ENCODE measurements at regions not wholly inside any gene's neighbourhood (a gene's known extent, or its start where the extent isn't known, plus 50 kb on each side); places are given as distances from the start of the nearest gene placed in this dataset.

DNA sequence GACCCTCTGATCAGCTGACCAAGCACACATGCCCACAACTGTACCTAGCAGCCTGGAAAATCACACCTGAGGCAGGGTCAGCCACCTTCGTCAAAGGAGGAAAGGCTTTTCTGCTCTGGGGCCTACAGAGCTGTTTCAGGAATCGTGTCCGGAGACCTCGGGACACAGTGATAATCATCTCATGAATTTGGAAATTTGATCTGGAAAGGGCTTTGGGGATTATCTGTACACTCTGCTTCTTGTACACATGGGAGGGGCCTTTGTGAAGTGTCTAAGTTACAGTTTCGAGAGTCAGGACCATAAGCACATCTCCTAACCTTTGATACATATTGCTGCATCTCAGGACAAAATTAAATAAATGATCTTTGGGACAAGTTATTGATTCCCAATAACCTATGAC is 1421.2 kb upstream of the TENM4 start:
- 96% methylated on average over 4 of the region's 5 CpGs for WGBS
- Histone ChIP-seq H4K8ac (ENCODE audit: low read length) (no peak overlapping the region), H3K4me3 (ENCODE audit: insufficient read depth in 1 of 2, low read depth in 1 of 2, low read length in 2 of 2) (no peak overlapping the region), H3K36me3 (ENCODE audit: control insufficient read depth in 1 of 2, insufficient read depth in 2 of 2, low read depth in 1 of 2, low read length in 2 of 2) (no peaks in the 10 kb centered on the region), H3K23ac (ENCODE audit: low read length in 2 of 2) (no peak overlapping the region), H3K27ac (ENCODE audit: low read length, poor library complexity, severe bottlenecking) (no peak overlapping the region), H4K91ac (ENCODE audit: low read length) (no peak overlapping the region), H2AFZ (ENCODE audit: low read depth, low read length) (no peak overlapping the region), H3K27me3 (ENCODE audit: control insufficient read depth in 1 of 2, insufficient read depth in 1 of 2, low read length in 2 of 2) (no peaks in the 10 kb centered on the region), H3K4me2 (ENCODE audit: low read length, poor library complexity, severe bottlenecking) (no peak overlapping the region), H2BK12ac (ENCODE audit: low read length in 2 of 2) (no peak overlapping the region), H3K18ac (ENCODE audit: low read depth in 1 of 2, low read length in 2 of 2) (no peak overlapping the region), H3K9ac (ENCODE audit: low read length) (no peak overlapping the region), H2BK5ac (ENCODE audit: low read depth, low read length, poor library complexity, severe bottlenecking) (no peak overlapping the region), H3K4ac (ENCODE audit: low read depth in 1 of 2, low read length in 2 of 2) (no peak overlapping the region), H3K4me1 (ENCODE audit: control insufficient read depth, insufficient read depth, low read depth, low read length) (no peaks in the 10 kb centered on the region), H3K9me3 (ENCODE audit: control insufficient read depth, low read length) (no peaks in the 10 kb centered on the region), H3K79me1 (replicated peaks; ENCODE audit: low read length, poor library complexity, severe bottlenecking) (no peaks in the 10 kb centered on the region), H2BK120ac (ENCODE audit: low read depth, low read length) (no peak overlapping the region), H2BK15ac (ENCODE audit: low read depth, poor library complexity, severe bottlenecking) (no peak overlapping the region), H2AK5ac (ENCODE audit: low read length, severe bottlenecking) (no peak overlapping the region), H3K14ac (ENCODE audit: low read length in 2 of 2) (no peak overlapping the region)
- DNase-seq, result no peak

DNA sequence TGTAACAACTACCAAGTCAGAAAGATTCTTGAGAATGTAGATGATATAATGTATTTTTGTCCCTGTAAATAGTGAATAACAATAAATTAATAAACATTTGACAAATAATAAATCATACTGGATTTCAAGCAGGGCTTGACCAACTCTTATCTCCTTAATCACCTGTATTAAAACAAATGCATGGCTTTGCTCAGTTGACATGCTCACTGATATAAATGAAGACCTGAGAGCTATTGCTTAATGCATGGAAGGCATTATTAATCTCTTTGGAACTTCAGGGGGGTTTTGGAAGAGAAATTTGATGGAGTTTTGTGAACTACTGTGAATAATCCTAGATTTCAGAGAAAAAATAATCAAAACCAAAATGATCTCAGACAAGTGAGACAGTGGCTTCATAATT is 1420.4 kb upstream of the TENM4 start:
- Histone ChIP-seq H3K14ac (ENCODE audit: low read length in 2 of 2) (no peak overlapping the region), H3K79me1 (replicated peaks; ENCODE audit: low read length, poor library complexity, severe bottlenecking) (no peaks in the 10 kb centered on the region), H4K91ac (ENCODE audit: low read length) (no peak overlapping the region), H3K4me2 (ENCODE audit: low read length, poor library complexity, severe bottlenecking) (no peak overlapping the region), H3K4me3 (ENCODE audit: insufficient read depth in 1 of 2, low read depth in 1 of 2, low read length in 2 of 2) (no peak overlapping the region), H2BK15ac (ENCODE audit: low read depth, poor library complexity, severe bottlenecking) (no peak overlapping the region), H3K27me3 (ENCODE audit: control insufficient read depth in 1 of 2, insufficient read depth in 1 of 2, low read length in 2 of 2) (no peaks in the 10 kb centered on the region), H4K8ac (ENCODE audit: low read length) (no peak overlapping the region), H3K4me1 (ENCODE audit: control insufficient read depth, insufficient read depth, low read depth, low read length) (no peaks in the 10 kb centered on the region), H2BK12ac (ENCODE audit: low read length in 2 of 2) (no peak overlapping the region), H2AFZ (ENCODE audit: low read depth, low read length) (no peak overlapping the region), H3K9ac (ENCODE audit: low read length) (no peak overlapping the region), H3K9me3 (ENCODE audit: control insufficient read depth, low read length) (no peaks in the 10 kb centered on the region), H3K27ac (ENCODE audit: low read length, poor library complexity, severe bottlenecking) (no peak overlapping the region), H2BK120ac (ENCODE audit: low read depth, low read length) (no peak overlapping the region), H3K23ac (ENCODE audit: low read length in 2 of 2) (no peak overlapping the region), H3K18ac (ENCODE audit: low read depth in 1 of 2, low read length in 2 of 2) (no peak overlapping the region), H3K36me3 (ENCODE audit: control insufficient read depth in 1 of 2, insufficient read depth in 2 of 2, low read depth in 1 of 2, low read length in 2 of 2) (no peaks in the 10 kb centered on the region), H3K4ac (ENCODE audit: low read depth in 1 of 2, low read length in 2 of 2) (no peak overlapping the region), H2AK5ac (ENCODE audit: low read length, severe bottlenecking) (no peak overlapping the region), H2BK5ac (ENCODE audit: low read depth, low read length, poor library complexity, severe bottlenecking) (no peak overlapping the region)
- no peak for DNase-seq

DNA sequence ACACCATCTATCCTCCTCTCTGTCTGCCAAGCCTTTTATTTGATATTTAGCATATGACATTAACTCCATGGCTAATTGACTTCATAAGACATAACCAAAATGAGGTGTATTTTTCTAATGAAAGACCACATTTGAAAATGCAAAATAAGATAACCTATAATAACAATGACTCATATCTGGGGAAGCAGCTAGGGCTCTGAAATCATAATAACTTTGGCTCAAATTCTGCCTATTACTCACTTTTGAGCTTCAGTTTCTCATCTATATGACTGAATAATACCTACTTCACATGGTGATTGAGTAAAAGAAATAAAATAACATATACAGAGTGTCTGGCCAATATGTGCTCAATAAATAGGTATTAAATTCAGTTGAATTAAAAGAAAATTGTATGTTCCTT is 1419.8 kb upstream of the TENM4 start:
- Histone ChIP-seq H2BK12ac (ENCODE audit: low read length in 2 of 2) (no peak overlapping the region), H3K9me3 (ENCODE audit: control insufficient read depth, low read length) (no peaks in the 10 kb centered on the region), H2BK5ac (ENCODE audit: low read depth, low read length, poor library complexity, severe bottlenecking) (no peak overlapping the region), H2AK5ac (ENCODE audit: low read length, severe bottlenecking) (no peak overlapping the region), H3K23ac (ENCODE audit: low read length in 2 of 2) (no peak overlapping the region), H3K4me3 (ENCODE audit: insufficient read depth in 1 of 2, low read depth in 1 of 2, low read length in 2 of 2) (no peak overlapping the region), H2BK15ac (ENCODE audit: low read depth, poor library complexity, severe bottlenecking) (no peak overlapping the region), H4K91ac (ENCODE audit: low read length) (no peak overlapping the region), H3K79me1 (replicated peaks; ENCODE audit: low read length, poor library complexity, severe bottlenecking) (no peaks in the 10 kb centered on the region), H3K4me1 (ENCODE audit: control insufficient read depth, insufficient read depth, low read depth, low read length) (no peaks in the 10 kb centered on the region), H3K4me2 (ENCODE audit: low read length, poor library complexity, severe bottlenecking) (no peak overlapping the region), H2BK120ac (ENCODE audit: low read depth, low read length) (no peak overlapping the region), H3K4ac (ENCODE audit: low read depth in 1 of 2, low read length in 2 of 2) (no peak overlapping the region), H3K14ac (ENCODE audit: low read length in 2 of 2) (no peak overlapping the region), H3K18ac (ENCODE audit: low read depth in 1 of 2, low read length in 2 of 2) (no peak overlapping the region), H3K9ac (ENCODE audit: low read length) (no peak overlapping the region), H4K8ac (ENCODE audit: low read length) (no peak overlapping the region), H3K27me3 (ENCODE audit: control insufficient read depth in 1 of 2, insufficient read depth in 1 of 2, low read length in 2 of 2) (no peaks in the 10 kb centered on the region), H3K36me3 (ENCODE audit: control insufficient read depth in 1 of 2, insufficient read depth in 2 of 2, low read depth in 1 of 2, low read length in 2 of 2) (no peaks in the 10 kb centered on the region), H2AFZ (ENCODE audit: low read depth, low read length) (no peak overlapping the region), H3K27ac (ENCODE audit: low read length, poor library complexity, severe bottlenecking) (no peak overlapping the region)
- no peak for DNase-seq

DNA sequence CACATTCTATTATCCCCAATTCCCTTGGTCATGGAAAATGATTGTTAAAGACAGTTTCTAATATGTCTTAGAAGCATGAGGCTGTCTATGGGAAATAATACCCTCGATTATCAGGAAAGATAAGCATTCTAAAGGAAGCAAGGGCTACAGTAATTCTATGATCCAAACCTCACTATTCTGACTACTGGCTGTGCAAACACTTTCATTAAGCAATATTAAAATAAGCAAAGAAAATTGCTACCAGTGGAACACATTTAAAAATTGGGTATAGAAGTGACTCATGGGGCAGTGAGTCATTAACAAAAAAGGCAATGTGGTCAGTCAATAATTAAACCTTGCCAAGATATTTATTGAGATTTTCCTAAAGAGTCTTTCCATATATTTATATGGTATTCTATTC is 1415.2 kb upstream of the TENM4 start:
- H3K9ac ChIP-seq (ENCODE audit: low read length), result no peak overlapping the region
- no peak overlapping the region for H3K14ac ChIP-seq (ENCODE audit: low read length in 2 of 2)
- no peak overlapping the region for H2BK5ac ChIP-seq (ENCODE audit: low read depth, low read length, poor library complexity, severe bottlenecking)
- no peak overlapping the region for H3K23ac ChIP-seq (ENCODE audit: low read length in 2 of 2)
- no peak overlapping the region for H4K91ac ChIP-seq (ENCODE audit: low read length)
- WGBS, result no CpG with 5 or more reads among the region's 1 CpG
- H3K9me3 ChIP-seq (ENCODE audit: control insufficient read depth, low read length), result no peaks in the 10 kb centered on the region
- no peak overlapping the region for H2AFZ ChIP-seq (ENCODE audit: low read depth, low read length)
- H3K4me3 ChIP-seq (ENCODE audit: insufficient read depth in 1 of 2, low read depth in 1 of 2, low read length in 2 of 2), result no peak overlapping the region
- no peaks in the 10 kb centered on the region for H3K27me3 ChIP-seq (ENCODE audit: control insufficient read depth in 1 of 2, insufficient read depth in 1 of 2, low read length in 2 of 2)
- H2BK12ac ChIP-seq (ENCODE audit: low read length in 2 of 2), result no peak overlapping the region
- DNase-seq, result peak; percentile 40
- H3K4me2 ChIP-seq (ENCODE audit: low read length, poor library complexity, severe bottlenecking), result no peak overlapping the region
- H3K36me3 ChIP-seq (ENCODE audit: control insufficient read depth in 1 of 2, insufficient read depth in 2 of 2, low read depth in 1 of 2, low read length in 2 of 2), result no peaks in the 10 kb centered on the region
- peak overlapping the region; percentile 19 for H3K27ac ChIP-seq (ENCODE audit: low read length, poor library complexity, severe bottlenecking)
- H2BK15ac ChIP-seq (ENCODE audit: low read depth, poor library complexity, severe bottlenecking), result no peak overlapping the region
- no peak overlapping the region for H2AK5ac ChIP-seq (ENCODE audit: low read length, severe bottlenecking)
- no peaks in the 10 kb centered on the region for H3K79me1 ChIP-seq (replicated peaks; ENCODE audit: low read length, poor library complexity, severe bottlenecking)
- H3K4ac ChIP-seq (ENCODE audit: low read depth in 1 of 2, low read length in 2 of 2), result no peak overlapping the region
- no peak overlapping the region for H2BK120ac ChIP-seq (ENCODE audit: low read depth, low read length)
- no peaks in the 10 kb centered on the region for H3K4me1 ChIP-seq (ENCODE audit: control insufficient read depth, insufficient read depth, low read depth, low read length)
- no peak overlapping the region for H3K18ac ChIP-seq (ENCODE audit: low read depth in 1 of 2, low read length in 2 of 2)
- no peak overlapping the region for H4K8ac ChIP-seq (ENCODE audit: low read length)
